Activated CD8-positive, alpha-beta T cell treated with anti-CD3 and anti-CD28 coated beads, Interleukin-2, amount 10 ng/mL, durations not matched to agents 7 days and 5 days (primary cell): ENCODE measurements at regions not wholly inside any gene's neighbourhood (a gene's known extent, or its start where the extent isn't known, plus 50 kb on each side); places are given as distances from the start of the nearest gene placed in this dataset.

ENCODE experiments used
- ATAC-seq: fragments of 150-1000 bp; cut with Tn5 transposase; one replicate; pipeline ENCODE4 v1.10.0; 2021; ENCODE audit warnings: moderate library complexity
- CTCF ChIA-PET: fragments of 350-600 bp; sonication (Branson Sonifier 250); formaldehyde crosslinking; loops from one replicate; lab custom pipeline; 2021; ENCODE audit warnings: antibody characterized with exemption; lab: Charles Lee
- POLR2A ChIA-PET: fragments of 350-600 bp; sonication (Branson Sonifier 250); formaldehyde crosslinking; loops from one replicate; lab custom pipeline; 2021; ENCODE audit warnings: antibody characterized with exemption; lab: Charles Lee
- DNase-seq: peaks from one replicate; pipeline ENCODE4 v3.0.0-alpha.2; 2020
- H3K27ac Mint-ChIP-seq: one replicate; pipeline ENCODE4 v1.8.0; 2021; ENCODE audit warnings: mild to moderate bottlenecking, mixed read lengths
- H3K27me3 Mint-ChIP-seq: one replicate; pipeline ENCODE4 v1.8.0; 2021; ENCODE audit warnings: low read depth, mixed read lengths
- H3K36me3 Mint-ChIP-seq: one replicate; pipeline ENCODE4 v1.8.0; 2021; ENCODE audit warnings: low read depth, mixed read lengths
- H3K4me1 Mint-ChIP-seq: one replicate; pipeline ENCODE4 v1.8.0; 2021; ENCODE audit warnings: low read depth, mixed read lengths
- H3K4me3 Mint-ChIP-seq: one replicate; pipeline ENCODE4 v1.8.0; 2021; ENCODE audit warnings: mild to moderate bottlenecking, mixed read lengths
- H3K9me3 Mint-ChIP-seq: one replicate; pipeline ENCODE4 v1.8.0; 2022; ENCODE audit warnings: mixed read lengths; ENCODE audit not compliant: insufficient read depth

- peak overlapping the region; percentile 90 for H3K4me3 Mint-ChIP-seq
- no peaks in the 10 kb centered on the region for H3K27me3 Mint-ChIP-seq
- H3K27ac Mint-ChIP-seq, result peak overlapping the region; percentile 91
- ChIA-PET CTCF (interaction anchor here (1.0 to 2.1 kb wide), 4 partner anchors 31 to 40 kb away, joined by 3 to 5 read pairs (median 4); no protein-coding TSS in a partner anchor), POLR2A (interaction anchor here (0.7 to 1.6 kb wide), 5 partner anchors 9 to 63 kb away, joined by 4 to 12 read pairs (median 4); no protein-coding TSS in a partner anchor)
- H3K36me3 Mint-ChIP-seq, result peaks cover 36% of the 10 kb centered on the region
- peaks cover 70% of the 10 kb centered on the region for H3K4me1 Mint-ChIP-seq
- peak; percentile 60 for DNase-seq
- no peaks in the 10 kb centered on the region for H3K9me3 Mint-ChIP-seq
- ATAC-seq, result peak; percentile 62
These were observed 59.5 kb downstream of the UTRN start for GRCh38 chr6:144344646-144345045.

GRCh38 chr6:144345451-144345850 lies 60.3 kb downstream of the UTRN start:
- H3K36me3 Mint-ChIP-seq, result peaks cover 40% of the 10 kb centered on the region
- H3K27me3 Mint-ChIP-seq, result no peaks in the 10 kb centered on the region
- H3K4me1 Mint-ChIP-seq, result peaks cover 76% of the 10 kb centered on the region
- peak overlapping the region; percentile 91 for H3K27ac Mint-ChIP-seq
- H3K9me3 Mint-ChIP-seq, result no peaks in the 10 kb centered on the region
- ATAC-seq, result no peak
- ChIA-PET CTCF (interaction anchor here (1.2 to 2.1 kb wide), 2 partner anchors 31 to 137 kb away, joined by 3 to 5 read pairs; no protein-coding TSS in a partner anchor), POLR2A (interaction anchor here (0.9 to 1.6 kb wide), 2 partner anchors 11 kb away, joined by 3 to 5 read pairs; no protein-coding TSS in a partner anchor)
- DNase-seq, result peak; percentile 19
- peak overlapping the region; percentile 90 for H3K4me3 Mint-ChIP-seq

GRCh38 chr6:144346719-144347447 lies 61.7 kb downstream of the UTRN start:
- Mint-ChIP-seq H3K9me3 (no peaks in the 10 kb centered on the region), H3K36me3 (peaks cover 43% of the 10 kb centered on the region), H3K4me1 (peaks cover 80% of the 10 kb centered on the region), H3K4me3 (peak overlapping the region; percentile 52), H3K27ac (peak overlapping the region; percentile 86), H3K27me3 (no peaks in the 10 kb centered on the region)
- peak; percentile 25 for DNase-seq
- no peak for ATAC-seq
- CTCF ChIA-PET, result interaction anchor here (1.0 to 2.2 kb wide), 5 partner anchors 10 to 238 kb away, joined by 3 to 7 read pairs (median 3); no protein-coding TSS in a partner anchor
- POLR2A ChIA-PET, result interaction anchor here (0.6 to 1.6 kb wide), 3 partner anchors 12 to 61 kb away, joined by 3 to 5 read pairs (median 3); partner anchors contain the start of gene UTRN

DNA sequence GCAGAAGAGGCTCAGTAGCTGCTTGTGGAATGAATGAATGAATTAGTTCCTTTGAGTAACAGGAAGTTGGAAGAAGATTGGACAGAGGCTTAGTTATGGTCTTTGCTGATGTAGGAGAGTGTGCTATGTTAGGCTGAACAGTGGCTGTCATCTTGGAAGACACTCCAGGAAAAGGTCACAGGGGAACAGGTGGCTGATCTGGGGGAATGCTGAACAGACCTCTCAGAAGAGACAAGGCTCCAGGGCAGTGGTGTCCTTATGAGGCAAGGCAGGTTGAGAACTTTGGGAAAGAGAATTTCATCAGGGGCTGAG lies 62.3 kb downstream of the UTRN start:
- H3K9me3 Mint-ChIP-seq, result no peaks in the 10 kb centered on the region
- POLR2A ChIA-PET, result interaction anchor here (0.6 to 1.1 kb wide), 2 partner anchors 17 to 62 kb away, joined by 3 read pairs; partner anchors contain the start of gene UTRN
- CTCF ChIA-PET, result interaction anchor here (1.0 to 2.2 kb wide), 5 partner anchors 10 to 237 kb away, joined by 3 to 7 read pairs (median 3); no protein-coding TSS in a partner anchor
- H3K4me1 Mint-ChIP-seq, result peaks cover 81% of the 10 kb centered on the region
- DNase-seq (peak; percentile 19), ATAC-seq (no peak)
- peaks cover 43% of the 10 kb centered on the region for H3K36me3 Mint-ChIP-seq
- H3K4me3 Mint-ChIP-seq, result peak overlapping the region; percentile 52
- H3K27ac Mint-ChIP-seq, result peak overlapping the region; percentile 86
- no peaks in the 10 kb centered on the region for H3K27me3 Mint-ChIP-seq

GRCh38 chr6:144347933-144348332 lies 62.8 kb downstream of the UTRN start:
- Mint-ChIP-seq H3K36me3 (peaks cover 46% of the 10 kb centered on the region), H3K27ac (peak overlapping the region; percentile 95), H3K27me3 (no peaks in the 10 kb centered on the region), H3K9me3 (no peaks in the 10 kb centered on the region), H3K4me3 (no peak overlapping the region), H3K4me1 (peaks cover 81% of the 10 kb centered on the region)
- ChIA-PET POLR2A (no interaction called here), CTCF (interaction anchor here (2.2 kb wide), 1 partner anchor 131 kb away, joined by 4 read pairs; no protein-coding TSS in a partner anchor)
- ATAC-seq (no peak), DNase-seq (peak; percentile 17)

GRCh38 chr6:144349690-144350527 lies 64.8 kb downstream of the UTRN start:
- ChIA-PET POLR2A (interaction anchor here (0.6 to 1.1 kb wide), 2 partner anchors 64 to 89 kb away, joined by 3 to 5 read pairs; partner anchors contain the start of gene UTRN), CTCF (interaction anchor here (0.6 to 1.2 kb wide), 5 partner anchors 9 to 131 kb away, joined by 3 read pairs; no protein-coding TSS in a partner anchor)
- Mint-ChIP-seq H3K27me3 (no peaks in the 10 kb centered on the region), H3K36me3 (peaks cover 56% of the 10 kb centered on the region), H3K27ac (peak overlapping the region; percentile 95), H3K4me3 (peak overlapping the region; percentile 81), H3K4me1 (peaks cover 86% of the 10 kb centered on the region), H3K9me3 (no peaks in the 10 kb centered on the region)
- DNase-seq (peak; percentile 26), ATAC-seq (peak; percentile 56)

DNA sequence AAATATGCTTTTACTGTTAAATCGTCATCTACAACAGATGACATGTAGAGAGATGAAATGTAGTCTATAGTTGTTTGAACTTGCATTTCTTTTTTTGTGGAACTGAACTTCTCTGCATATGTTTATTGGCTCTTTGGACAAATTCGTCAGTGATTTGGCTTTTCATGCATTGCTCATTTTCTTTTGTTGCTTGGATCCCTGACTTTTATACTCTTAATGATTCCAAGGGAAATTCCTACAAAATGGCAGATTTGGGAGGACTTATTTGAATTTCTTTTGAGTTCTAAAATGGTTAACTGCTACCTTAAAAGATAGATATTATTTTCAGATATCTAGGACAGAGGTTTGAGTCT lies 65.4 kb downstream of the UTRN start:
- Mint-ChIP-seq H3K27me3 (no peaks in the 10 kb centered on the region), H3K9me3 (no peaks in the 10 kb centered on the region), H3K4me3 (peak overlapping the region; percentile 81), H3K27ac (peak overlapping the region; percentile 94), H3K36me3 (peaks cover 51% of the 10 kb centered on the region), H3K4me1 (peaks cover 84% of the 10 kb centered on the region)
- ChIA-PET CTCF (interaction anchor here (0.6 to 1.0 kb wide), 3 partner anchors 10 to 131 kb away, joined by 3 read pairs; no protein-coding TSS in a partner anchor), POLR2A (interaction anchor here (0.6 to 1.1 kb wide), 2 partner anchors 65 to 88 kb away, joined by 3 to 5 read pairs; partner anchors contain the start of gene UTRN)
- DNase-seq (no peak), ATAC-seq (peak; percentile 8)

- Mint-ChIP-seq H3K27me3 (no peaks in the 10 kb centered on the region), H3K4me3 (peak overlapping the region; percentile 81), H3K4me1 (peaks cover 79% of the 10 kb centered on the region), H3K9me3 (no peaks in the 10 kb centered on the region), H3K27ac (peak overlapping the region; percentile 91), H3K36me3 (peaks cover 49% of the 10 kb centered on the region)
- ChIA-PET CTCF (interaction anchor here (0.9 to 1.4 kb wide), 3 partner anchors 13 to 130 kb away, joined by 3 to 4 read pairs (median 3); no protein-coding TSS in a partner anchor), POLR2A (interaction anchor here (0.9 to 1.3 kb wide), 4 partner anchors 9 to 65 kb away, joined by 3 to 6 read pairs (median 4); no protein-coding TSS in a partner anchor)
- ATAC-seq (peak; percentile 33), DNase-seq (peak; percentile 36)
These were observed 66.4 kb downstream of the UTRN start for GRCh38 chr6:144351379-144352127.

- Mint-ChIP-seq H3K4me3 (peak overlapping the region; percentile 81), H3K27ac (peak overlapping the region; percentile 91), H3K36me3 (peaks cover 45% of the 10 kb centered on the region), H3K9me3 (no peaks in the 10 kb centered on the region), H3K4me1 (peaks cover 73% of the 10 kb centered on the region), H3K27me3 (no peaks in the 10 kb centered on the region)
- ATAC-seq (no peak), DNase-seq (no peak)
- POLR2A ChIA-PET, result interaction anchor here (0.6 kb wide), 1 partner anchor 54 kb away, joined by 3 read pairs; no protein-coding TSS in a partner anchor
- CTCF ChIA-PET, result interaction anchor here (1.4 kb wide), 1 partner anchor 108 kb away, joined by 3 read pairs; no protein-coding TSS in a partner anchor
These were observed 67.2 kb downstream of the UTRN start for GRCh38 chr6:144352331-144352730.

- ChIA-PET POLR2A (interaction anchor here (0.9 to 1.2 kb wide), 2 partner anchors 10 to 17 kb away, joined by 3 to 7 read pairs; no protein-coding TSS in a partner anchor), CTCF (interaction anchor here (0.6 to 1.7 kb wide), 4 partner anchors 9 to 1417 kb away, joined by 3 to 5 read pairs (median 3); no protein-coding TSS in a partner anchor)
- H3K9me3 Mint-ChIP-seq, result no peaks in the 10 kb centered on the region
- DNase-seq (no peak), ATAC-seq (peak; percentile 28)
- peaks cover 59% of the 10 kb centered on the region for H3K4me1 Mint-ChIP-seq
- peak overlapping the region; percentile 77 for H3K27ac Mint-ChIP-seq
- H3K27me3 Mint-ChIP-seq, result no peaks in the 10 kb centered on the region
- H3K36me3 Mint-ChIP-seq, result peaks cover 35% of the 10 kb centered on the region
- peak overlapping the region; percentile 46 for H3K4me3 Mint-ChIP-seq
These were observed 68.8 kb downstream of the UTRN start for GRCh38 chr6:144353871-144354314.
